HepG2 (cell line): ENCODE measurements at regions not wholly inside any gene's neighbourhood (a gene's known extent, or its start where the extent isn't known, plus 50 kb on each side); places are given as distances from the start of the nearest gene placed in this dataset.

ENCODE experiments used
- ATAC-seq: fragments of 200-7000 bp; cut with Tn5 transposase; 3 replicates; pipeline ENCODE4 v1.9.1; 2020; ENCODE audit warnings: mild to moderate bottlenecking, moderate library complexity
- BruUV-seq: library from RNA; stranded (reverse); fragments of 400-500 nt; replicated peaks from 2 replicates; lab custom pipeline; 2021; lab: Mats Ljungman, UMichigan
- CTCF ChIA-PET: fragments of 300-600 bp; formaldehyde crosslinking; extraction: SDS; loops from one replicate; lab custom pipeline; 2021; ENCODE audit warnings: low total read pairs, inconsistent platforms, low intra/inter-chr PET ratio; lab: Yijun Ruan, JAX
- POLR2A ChIA-PET: fragments of 350-600 bp; sonication (Branson Sonifier 250); formaldehyde crosslinking; loops from one replicate; lab custom pipeline; 2020; ENCODE audit warnings: antibody characterized with exemption, inconsistent platforms; lab: Yijun Ruan, JAX
- DNase-seq: peaks from one replicate; pipeline ENCODE4 v3.0.0-alpha.2; 2015; ENCODE audit warnings: low spot score
- FAIRE-seq: peaks from 3 replicates; lab custom pipeline; 2011; peaks lifted over from hg19 to GRCh38; lab: Jason Lieb, UNC
- H2AFZ ChIP-seq: one replicate; pipeline ENCODE4 v1.6.1; 2011; ENCODE audit warnings: low read length, inconsistent platforms
- H3K27ac ChIP-seq: fragments of 300-600 bp; 3 replicates; pipeline ENCODE4 v1.8.0; 2011; ENCODE audit warnings: mixed run types, mild to moderate bottlenecking, mixed read lengths, low read length, inconsistent platforms; ENCODE audit not compliant: insufficient read depth; ENCODE audit errors: extremely low read length
- H3K27me3 ChIP-seq, 2 experiments: fragments of 200-600 bp in 1 of 2; 2 replicates in 1 of 2; 3 replicates in 1 of 2; pipeline versions ENCODE4 v1.6.0 to v1.8.0; 2011; ENCODE audit warnings: low read length in 2 of 2, mild to moderate bottlenecking in 2 of 2, moderate library complexity in 2 of 2, inconsistent platforms in 1 of 2; ENCODE audit not compliant: insufficient read depth in 2 of 2, control insufficient read depth in 1 of 2
- H3K36me3 ChIP-seq, 2 experiments: fragments of 200-600 bp in 1 of 2; replicated peaks in 1 of 2; 2 replicates in 1 of 2; 3 replicates in 1 of 2; pipeline versions ENCODE4 v1.5.1 to v1.8.0; 2011; ENCODE audit warnings: low read length in 2 of 2, inconsistent platforms in 1 of 2; ENCODE audit not compliant: insufficient read depth in 2 of 2, control insufficient read depth in 1 of 2
- H3K4me1 ChIP-seq: 2 replicates; pipeline ENCODE4 v1.5.1; 2012; ENCODE audit warnings: low read length, inconsistent platforms; ENCODE audit not compliant: insufficient read depth
- H3K4me2 ChIP-seq: 2 replicates; pipeline ENCODE4 v1.6.0; 2011; ENCODE audit warnings: low read depth, low read length, inconsistent platforms
- H3K4me3 ChIP-seq, 3 experiments: fragments of 200-600 bp in 1 of 3; sonication (generic), shearing (Covaris generic) in 1 of 3; replicated peaks in 1 of 3; 2 replicates each; pipeline ENCODE4 v1.5.1; 2011 to 2016; ENCODE audit warnings: low read length in 3 of 3, inconsistent platforms in 2 of 3, low read depth in 2 of 3, mild to moderate bottlenecking in 2 of 3, control low read depth in 1 of 3, mixed read lengths in 1 of 3; ENCODE audit not compliant: insufficient read depth in 1 of 3
- H3K79me2 ChIP-seq: one replicate; pipeline ENCODE4 v1.6.1; 2011; ENCODE audit warnings: low read length, inconsistent platforms; ENCODE audit not compliant: insufficient read depth
- H3K9ac ChIP-seq: 2 replicates; pipeline ENCODE4 v1.6.0; 2011; ENCODE audit warnings: mild to moderate bottlenecking, low read depth, low read length, inconsistent platforms; ENCODE audit not compliant: insufficient read depth
- H3K9me3 ChIP-seq: 2 replicates; pipeline ENCODE4 v1.5.1; 2012; ENCODE audit warnings: mild to moderate bottlenecking, low read length
- H4K20me1 ChIP-seq: 2 replicates; pipeline ENCODE4 v1.6.0; 2011; ENCODE audit warnings: inconsistent platforms, mild to moderate bottlenecking, low read length, moderate library complexity; ENCODE audit not compliant: insufficient read depth
- PAX8 ChIP-seq: sonication (generic); formaldehyde crosslinking; IDR thresholded peaks from 2 replicates; pipeline ENCODE4 v1.8.0; 2022; ENCODE audit warnings: mild to moderate bottlenecking, missing genetic modification reagents, borderline replicate concordance
- ZBTB33 ChIP-seq: sonication (generic); formaldehyde crosslinking; IDR thresholded peaks from 2 replicates; pipeline ENCODE4 v1.4.0; 2020; ENCODE audit warnings: missing genetic modification reagents
- ZNF292 ChIP-seq: sonication (generic); formaldehyde crosslinking; IDR thresholded peaks from 2 replicates; pipeline ENCODE4 v1.8.1; 2022; ENCODE audit warnings: mild to moderate bottlenecking, low read depth, missing genetic modification reagents, borderline replicate concordance
- ZNF569 ChIP-seq: sonication (generic); formaldehyde crosslinking; IDR thresholded peaks from 2 replicates; pipeline ENCODE4 v1.5.0; 2020; ENCODE audit warnings: mild to moderate bottlenecking, missing genetic modification reagents, moderate library complexity, borderline replicate concordance
- ZNF629 ChIP-seq: sonication (generic); formaldehyde crosslinking; conservative IDR thresholded peaks from 2 replicates; pipeline ENCODE4 v1.5.0; 2020; ENCODE audit warnings: missing genetic modification reagents
- WGBS: methylation state at CpG from one replicate; pipeline ENCODE4 v1.1.6; 2017; ENCODE audit warnings: low lambda C conversion rate; 5-methylcytosine and 5-hydroxymethylcytosine counted together
- in situ Hi-C: cut with HindIII; loops from 2 replicates; pipeline ENCODE4 v1.10.0; 2017; ENCODE audit warnings: low pct_unique_long_range_greater_than_20kb; ENCODE audit not compliant: extremely low pct_ligation_motif_present
- intact Hi-C: fragments of 100-400 bp; cut with micrococcal nuclease; formaldehyde crosslinking; loops from one replicate; pipeline ENCODE4 v1.10.0; 2022; ENCODE audit not compliant: unreplicated experiment
- TF ChIP-seq, protein P1 (sequence below): sonication (generic); formaldehyde crosslinking; IDR thresholded peaks from 2 replicates; pipeline ENCODE4 v1.9.0; 2021; ENCODE audit warnings: missing genetic modification reagents, borderline replicate concordance

DNA sequence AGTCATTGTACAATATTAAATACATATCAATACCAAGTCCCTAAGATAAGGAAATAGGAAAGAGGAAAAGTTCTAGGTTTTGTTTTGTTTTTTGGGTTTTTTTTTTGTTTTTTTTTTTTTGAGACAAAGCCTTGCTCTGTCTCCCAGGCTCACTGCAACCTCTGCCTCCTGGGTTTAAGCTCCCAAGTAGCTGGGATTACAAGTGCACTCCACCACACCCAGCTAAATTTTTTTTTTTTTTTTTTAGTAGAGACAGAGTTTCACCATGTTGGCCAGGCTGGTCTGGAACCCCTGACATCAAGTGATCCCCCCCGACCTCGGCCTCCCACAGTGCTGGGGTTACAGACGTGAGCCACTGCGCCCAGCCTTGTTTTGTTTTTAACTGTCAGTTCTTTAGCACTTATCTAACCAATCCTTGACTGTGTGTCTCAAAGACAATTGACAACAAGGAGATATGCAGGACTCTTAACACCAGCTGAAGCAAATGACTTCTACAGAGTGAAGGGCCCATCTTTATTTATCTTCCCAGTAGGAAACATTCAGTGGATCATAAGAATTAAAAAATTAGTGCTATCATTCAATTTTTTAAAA lies 100.0 kb upstream of the RAP2B start (continued):
- TF ChIP-seq, protein P1, sequence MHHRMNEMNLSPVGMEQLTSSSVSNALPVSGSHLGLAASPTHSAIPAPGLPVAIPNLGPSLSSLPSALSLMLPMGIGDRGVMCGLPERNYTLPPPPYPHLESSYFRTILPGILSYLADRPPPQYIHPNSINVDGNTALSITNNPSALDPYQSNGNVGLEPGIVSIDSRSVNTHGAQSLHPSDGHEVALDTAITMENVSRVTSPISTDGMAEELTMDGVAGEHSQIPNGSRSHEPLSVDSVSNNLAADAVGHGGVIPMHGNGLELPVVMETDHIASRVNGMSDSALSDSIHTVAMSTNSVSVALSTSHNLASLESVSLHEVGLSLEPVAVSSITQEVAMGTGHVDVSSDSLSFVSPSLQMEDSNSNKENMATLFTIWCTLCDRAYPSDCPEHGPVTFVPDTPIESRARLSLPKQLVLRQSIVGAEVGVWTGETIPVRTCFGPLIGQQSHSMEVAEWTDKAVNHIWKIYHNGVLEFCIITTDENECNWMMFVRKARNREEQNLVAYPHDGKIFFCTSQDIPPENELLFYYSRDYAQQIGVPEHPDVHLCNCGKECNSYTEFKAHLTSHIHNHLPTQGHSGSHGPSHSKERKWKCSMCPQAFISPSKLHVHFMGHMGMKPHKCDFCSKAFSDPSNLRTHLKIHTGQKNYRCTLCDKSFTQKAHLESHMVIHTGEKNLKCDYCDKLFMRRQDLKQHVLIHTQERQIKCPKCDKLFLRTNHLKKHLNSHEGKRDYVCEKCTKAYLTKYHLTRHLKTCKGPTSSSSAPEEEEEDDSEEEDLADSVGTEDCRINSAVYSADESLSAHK (CRISPR knock-in tag), result no peak

DNA sequence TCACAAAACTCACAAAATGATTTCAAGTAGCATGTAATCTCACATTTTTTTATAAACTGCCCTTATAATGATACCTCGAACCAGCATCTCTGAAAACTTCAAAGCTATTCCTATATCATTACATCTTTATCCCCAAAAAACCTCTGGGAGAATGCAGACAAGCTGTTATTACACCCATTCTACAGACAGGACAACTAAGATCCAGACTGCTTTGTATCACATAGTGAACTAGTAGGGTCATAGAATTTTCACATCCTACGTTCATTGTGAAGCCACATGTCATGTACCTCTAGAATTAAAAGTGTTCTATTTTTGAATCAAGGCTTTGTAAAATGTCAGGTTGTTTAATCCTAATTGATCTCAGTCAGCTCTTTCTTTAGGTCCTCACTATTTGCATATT lies 98.7 kb upstream of the RAP2B start:
- H2AFZ ChIP-seq, result no peak overlapping the region
- H3K4me2 ChIP-seq, result no peak overlapping the region
- ChIA-PET CTCF (no interaction called here), POLR2A (no interaction called here)
- no peak overlapping the region for H3K27ac ChIP-seq
- H3K9me3 ChIP-seq, result no peaks in the 10 kb centered on the region
- intact Hi-C loops (no loop called here), in situ Hi-C loops (no loop called here)
- 0 out of 2 replicates have a peak, but pooled peaks have one; percentile 20 for TF ChIP-seq ZNF629
- no peak for TF ChIP-seq ZNF292 (CRISPR knock-in tag)
- no peaks in the 10 kb centered on the region for H4K20me1 ChIP-seq
- WGBS, result 0% methylated on average over 2 of the region's 2 CpGs
- no peaks in the 10 kb centered on the region for H3K36me3 ChIP-seq
- no TSS peak for BruUV-seq
- H3K4me3 ChIP-seq, result no peak overlapping the region
- no peaks in the 10 kb centered on the region for H3K79me2 ChIP-seq
- ATAC-seq (no peak), FAIRE-seq (no peak), DNase-seq (no peak)
- H3K27me3 ChIP-seq, result no peaks in the 10 kb centered on the region
- H3K9ac ChIP-seq, result no peak overlapping the region
- no peaks in the 10 kb centered on the region for H3K4me1 ChIP-seq

GRCh38 chr3:153066983-153067382 lies 95.0 kb upstream of the RAP2B start:
- Histone ChIP-seq H3K9me3 (no peaks in the 10 kb centered on the region), H3K36me3 (no peaks in the 10 kb centered on the region), H4K20me1 (no peaks in the 10 kb centered on the region), H3K79me2 (no peaks in the 10 kb centered on the region), H3K27me3 (no peaks in the 10 kb centered on the region), H3K4me2 (no peak overlapping the region), H3K4me1 (no peaks in the 10 kb centered on the region), H2AFZ (no peak overlapping the region), H3K4me3 (no peak overlapping the region), H3K27ac (no peak overlapping the region), H3K9ac (no peak overlapping the region)
- FAIRE-seq (no peak), ATAC-seq (no peak), DNase-seq (no peak)
- ChIA-PET POLR2A (no interaction called here), CTCF (no interaction called here)
- TF ChIP-seq ZNF569 (no peak), PAX8 (CRISPR knock-in tag) (no peak), ZBTB33 (CRISPR knock-in tag) (peak; percentile 22; the same call in 1 of the 2 replicates)
- in situ Hi-C loops, result no loop called here
- intact Hi-C loops, result no loop called here
- WGBS, result 45% methylated on average over 12 of the region's 12 CpGs
- BruUV-seq, result no TSS peak
